GM23338 (cell line): ENCODE measurements at regions not wholly inside any gene's neighbourhood (a gene's known extent, or its start where the extent isn't known, plus 50 kb on each side); places are given as distances from the start of the nearest gene placed in this dataset.
A peak's percentile ranks its signal among the peaks of the same experiment; 100 is the strongest.

Source experiments
- ATAC-seq: fragments of 200-7000 bp; cut with Tn5 transposase; 3 replicates; pipeline ENCODE4 v1.9.1; 2020
- DNase-seq: peaks from one replicate; pipeline ENCODE4 v3.0.0-alpha.2; 2015; ENCODE audit warnings: low spot score
- H2AFZ ChIP-seq: fragments of 200-600 bp; sonication (generic); 2 replicates; pipeline ENCODE4 v1.8.0; 2016; ENCODE audit warnings: antibody characterized with exemption, mild to moderate bottlenecking, moderate library complexity
- H3F3A ChIP-seq: fragments of 200-600 bp; sonication (generic); replicated peaks from 2 replicates; pipeline ENCODE4 v1.8.0; 2017; ENCODE audit warnings: antibody characterized with exemption, mixed run types, low read depth
- H3K27ac ChIP-seq: fragments of 200-600 bp; sonication (generic); 2 replicates; pipeline ENCODE4 v1.6.1; 2016; ENCODE audit warnings: low read depth
- H3K27me3 ChIP-seq: fragments of 200-600 bp; sonication (generic); 2 replicates; pipeline ENCODE4 v1.8.0; 2016; ENCODE audit warnings: mild to moderate bottlenecking, mixed run types, moderate library complexity; ENCODE audit not compliant: insufficient read depth
- H3K36me3 ChIP-seq: fragments of 200-600 bp; sonication (generic); 2 replicates; pipeline ENCODE4 v1.8.0; 2016; ENCODE audit warnings: mild to moderate bottlenecking; ENCODE audit not compliant: insufficient read depth
- H3K4me1 ChIP-seq: fragments of 200-600 bp; sonication (generic); 2 replicates; pipeline ENCODE4 v1.8.0; 2016; ENCODE audit warnings: mild to moderate bottlenecking, moderate library complexity; ENCODE audit not compliant: insufficient read depth
- H3K4me2 ChIP-seq: fragments of 200-600 bp; sonication (generic); 2 replicates; pipeline ENCODE4 v1.7.1; 2017; ENCODE audit warnings: mixed run types
- H3K4me3 ChIP-seq: fragments of 200-600 bp; sonication (generic); 2 replicates; pipeline ENCODE4 v1.6.1; 2016; ENCODE audit warnings: mixed run types
- H3K79me2 ChIP-seq: fragments of 200-600 bp; sonication (generic); replicated peaks from 2 replicates; pipeline ENCODE4 v1.8.0; 2017; ENCODE audit warnings: mild to moderate bottlenecking; ENCODE audit not compliant: insufficient read depth
- H3K9me2 ChIP-seq: fragments of 200-600 bp; sonication (generic); 2 replicates; pipeline ENCODE4 v1.8.0; 2017; ENCODE audit not compliant: insufficient read depth
- H4K20me1 ChIP-seq: fragments of 200-600 bp; sonication (generic); replicated peaks from 2 replicates; pipeline ENCODE4 v1.8.0; 2017; ENCODE audit warnings: mild to moderate bottlenecking; ENCODE audit not compliant: insufficient read depth
- H3K27ac Mint-ChIP-seq: 2 replicates; pipeline ENCODE4 v1.8.0; 2020; ENCODE audit warnings: inconsistent platforms, mild to moderate bottlenecking, moderate library complexity, mixed read lengths
- H3K27me3 Mint-ChIP-seq: 3 replicates; pipeline ENCODE4 v1.8.0; 2022; ENCODE audit warnings: low read depth, mild to moderate bottlenecking, moderate library complexity, mixed read lengths, inconsistent platforms; ENCODE audit not compliant: insufficient read depth, poor library complexity
- H3K36me3 Mint-ChIP-seq: 3 replicates; pipeline ENCODE4 v1.8.0; 2021; ENCODE audit warnings: low read depth, mild to moderate bottlenecking, inconsistent platforms, moderate library complexity, mixed read lengths
- H3K4me1 Mint-ChIP-seq: 3 replicates; pipeline ENCODE4 v1.8.0; 2020; ENCODE audit warnings: mild to moderate bottlenecking, inconsistent platforms, mixed read lengths
- H3K4me3 Mint-ChIP-seq: 3 replicates; pipeline ENCODE4 v1.8.0; 2021; ENCODE audit warnings: moderate library complexity, mild to moderate bottlenecking, inconsistent platforms, mixed read lengths
- H3K9me3 Mint-ChIP-seq: 3 replicates; pipeline ENCODE4 v1.8.0; 2020; ENCODE audit warnings: moderate library complexity, mild to moderate bottlenecking, inconsistent platforms, mixed read lengths
- CREB1 ChIP-seq: fragments of 250-450 bp; sonication (Bioruptor Pico); IDR thresholded peaks from 2 replicates; pipeline ENCODE4 v1.5.0; 2020; ENCODE audit warnings: low read depth, mild to moderate bottlenecking, moderate library complexity
- EZH2 ChIP-seq: fragments of 200-600 bp; sonication (generic); IDR thresholded peaks from one replicate; pipeline ENCODE4 v1.8.0; 2017; ENCODE audit warnings: antibody characterized with exemption, mild to moderate bottlenecking, low read depth; ENCODE audit not compliant: unreplicated experiment
- EZH2phosphoT487 ChIP-seq: fragments of 200-600 bp; sonication (generic); IDR thresholded peaks from one replicate; pipeline ENCODE4 v1.8.1; 2018; ENCODE audit warnings: antibody characterized with exemption; ENCODE audit not compliant: unreplicated experiment
- JUNB ChIP-seq: IDR thresholded peaks from one replicate; pipeline ENCODE4 v1.6.1; 2016; ENCODE audit warnings: antibody characterized with exemption; ENCODE audit not compliant: unreplicated experiment
- NANOG ChIP-seq: IDR thresholded peaks from 2 replicates; pipeline ENCODE4 v1.6.1; 2016; ENCODE audit warnings: antibody characterized with exemption, borderline replicate concordance
- STAT1 ChIP-seq: IDR thresholded peaks from one replicate; pipeline ENCODE4 v1.6.1; 2016; ENCODE audit warnings: antibody characterized with exemption; ENCODE audit not compliant: unreplicated experiment
- ZNF114 ChIP-seq: fragments of 250-450 bp; sonication (Bioruptor Pico); IDR thresholded peaks from 2 replicates; pipeline ENCODE4 v1.5.0; 2020; ENCODE audit warnings: mild to moderate bottlenecking, moderate library complexity
- ZNF331 ChIP-seq: fragments of 250-450 bp; sonication (Bioruptor Pico); IDR thresholded peaks from 2 replicates; pipeline ENCODE4 v1.5.0; 2020; ENCODE audit warnings: low read depth, mild to moderate bottlenecking, moderate library complexity
- TF ChIP-seq, protein P1 (sequence below), 2 experiments: fragments of 200-600 bp in 1 of 2; sonication (generic) in 1 of 2; conservative IDR thresholded peaks; 2 replicates each; pipeline versions ENCODE4 v1.5.1 to v1.6.1; 2016 to 2017; ENCODE audit warnings: antibody characterized with exemption in 2 of 2, low read depth in 2 of 2, mild to moderate bottlenecking in 2 of 2, moderate library complexity in 1 of 2
- TF ChIP-seq, protein P2 (sequence below): IDR thresholded peaks from one replicate; pipeline ENCODE4 v1.6.1; 2018; ENCODE audit warnings: antibody characterized with exemption; ENCODE audit not compliant: unreplicated experiment
- TF ChIP-seq, protein P3 (sequence below): IDR thresholded peaks from 2 replicates; pipeline ENCODE4 v1.6.1; 2016; ENCODE audit warnings: antibody characterized with exemption

DNA sequence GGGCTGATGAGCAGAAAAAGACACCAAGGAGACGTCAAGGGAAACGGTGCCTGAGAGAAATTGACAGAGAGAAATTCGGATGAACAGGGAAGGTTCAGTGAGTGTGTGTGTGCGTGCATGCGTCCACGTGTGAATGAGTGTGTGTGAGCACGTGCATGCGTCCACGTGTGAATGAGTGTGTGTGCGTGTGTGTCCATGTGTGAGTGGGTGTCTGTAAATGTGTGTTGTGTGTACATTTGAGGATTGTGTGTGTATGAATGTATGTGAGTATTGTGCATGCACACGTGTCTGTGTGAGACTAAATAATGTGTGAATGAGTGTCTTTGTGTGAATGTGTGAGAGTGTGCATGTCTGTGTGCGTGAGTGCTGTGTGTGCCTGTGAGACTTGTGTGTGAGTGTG, 137.4 kb upstream of the MED13L start:
- Mint-ChIP-seq H3K4me3 (no peak overlapping the region), H3K27ac (no peak overlapping the region), H3K4me1 (no peaks in the 10 kb centered on the region; the same call in 2 of the 3 replicates), H3K36me3 (no peaks in the 10 kb centered on the region), H3K9me3 (no peaks in the 10 kb centered on the region; the same call in 2 of the 3 replicates), H3K27me3 (peaks cover 1% of the 10 kb centered on the region)
- H4K20me1 ChIP-seq: no peaks in the 10 kb centered on the region
- peaks cover 4% of the 10 kb centered on the region; the same call in 1 of the 2 replicates for H3K4me1 ChIP-seq
- DNase-seq (no peak), ATAC-seq (no peak)
- no peaks in the 10 kb centered on the region for H3K79me2 ChIP-seq
- H3K4me2 ChIP-seq: no peak overlapping the region
- no peaks in the 10 kb centered on the region for H3K36me3 ChIP-seq
- no peaks in the 10 kb centered on the region for H3F3A ChIP-seq
- H3K27ac ChIP-seq: no peak overlapping the region; the same call in 1 of the 2 replicates
- no peaks in the 10 kb centered on the region for H3K27me3 ChIP-seq
- no peak overlapping the region for H2AFZ ChIP-seq
- no peaks in the 10 kb centered on the region for H3K9me2 ChIP-seq
- no peak overlapping the region for H3K4me3 ChIP-seq
- TF ChIP-seq, protein P1, sequence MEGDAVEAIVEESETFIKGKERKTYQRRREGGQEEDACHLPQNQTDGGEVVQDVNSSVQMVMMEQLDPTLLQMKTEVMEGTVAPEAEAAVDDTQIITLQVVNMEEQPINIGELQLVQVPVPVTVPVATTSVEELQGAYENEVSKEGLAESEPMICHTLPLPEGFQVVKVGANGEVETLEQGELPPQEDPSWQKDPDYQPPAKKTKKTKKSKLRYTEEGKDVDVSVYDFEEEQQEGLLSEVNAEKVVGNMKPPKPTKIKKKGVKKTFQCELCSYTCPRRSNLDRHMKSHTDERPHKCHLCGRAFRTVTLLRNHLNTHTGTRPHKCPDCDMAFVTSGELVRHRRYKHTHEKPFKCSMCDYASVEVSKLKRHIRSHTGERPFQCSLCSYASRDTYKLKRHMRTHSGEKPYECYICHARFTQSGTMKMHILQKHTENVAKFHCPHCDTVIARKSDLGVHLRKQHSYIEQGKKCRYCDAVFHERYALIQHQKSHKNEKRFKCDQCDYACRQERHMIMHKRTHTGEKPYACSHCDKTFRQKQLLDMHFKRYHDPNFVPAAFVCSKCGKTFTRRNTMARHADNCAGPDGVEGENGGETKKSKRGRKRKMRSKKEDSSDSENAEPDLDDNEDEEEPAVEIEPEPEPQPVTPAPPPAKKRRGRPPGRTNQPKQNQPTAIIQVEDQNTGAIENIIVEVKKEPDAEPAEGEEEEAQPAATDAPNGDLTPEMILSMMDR (conservative IDR thresholded peaks at IDR 0.05; ENCODE audit: low read depth in 2 of 2): no peak
- TF ChIP-seq ZNF114: no peak

DNA sequence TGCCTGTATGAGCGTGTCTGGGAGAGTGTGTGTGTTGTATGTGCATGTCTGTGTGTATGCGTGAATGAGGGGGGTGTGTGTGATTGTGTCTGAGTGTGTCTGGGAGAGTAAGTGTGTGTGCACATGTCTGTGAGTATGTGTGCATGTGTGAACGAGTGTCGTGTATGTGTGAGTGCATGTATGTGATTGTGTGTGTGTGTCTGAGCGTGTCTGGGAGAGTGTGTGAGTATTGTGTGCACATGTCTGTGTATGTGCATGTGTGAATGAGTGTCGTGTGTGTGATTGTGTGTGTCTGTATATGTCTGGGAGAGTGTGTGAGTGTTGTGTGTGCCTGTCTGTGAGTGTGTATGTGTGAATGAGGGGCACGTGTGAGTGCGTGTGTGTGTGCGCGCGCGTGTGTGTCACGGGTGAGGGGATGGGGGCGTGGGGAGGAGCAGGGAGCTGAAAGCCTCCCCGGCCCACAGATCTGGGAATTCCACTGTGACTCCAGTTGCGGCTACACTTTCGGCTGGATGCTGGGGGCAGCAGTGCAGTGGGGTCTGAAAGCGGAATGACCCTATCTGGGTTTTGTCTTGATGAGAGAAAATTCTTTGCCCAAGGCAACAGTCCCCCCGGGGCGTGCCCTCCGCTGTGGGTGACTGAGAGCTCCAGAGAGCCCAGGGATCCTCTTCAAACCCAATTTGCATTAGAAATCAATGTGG, 138.1 kb upstream of the MED13L start:
- peak; percentile 66 for ATAC-seq

DNA sequence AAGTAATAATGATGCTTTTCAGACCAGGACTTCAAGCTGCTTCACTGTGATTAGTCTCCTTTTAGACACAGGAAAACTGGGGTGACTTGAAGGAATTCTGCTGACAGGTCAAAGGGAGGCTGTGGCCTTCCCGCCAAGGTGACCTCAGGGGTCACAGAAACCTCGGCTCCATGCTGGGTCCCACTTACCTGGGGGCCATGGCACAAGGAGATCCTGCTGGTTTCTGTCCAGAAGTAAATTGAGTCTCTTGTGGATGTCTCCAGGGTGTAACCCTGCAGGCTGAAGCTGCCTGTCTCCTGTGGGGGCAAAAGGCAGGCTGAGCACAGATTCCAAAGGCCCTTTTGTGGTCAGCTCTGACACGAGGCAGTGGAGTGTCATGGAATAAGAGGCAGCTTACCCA, 138.7 kb upstream of the MED13L start:
- no peak overlapping the region for H3K4me3 Mint-ChIP-seq
- H3K27me3 ChIP-seq: no peaks in the 10 kb centered on the region
- H3K9me3 Mint-ChIP-seq: no peaks in the 10 kb centered on the region; the same call in 2 of the 3 replicates
- no peak overlapping the region for H3K27ac Mint-ChIP-seq
- H4K20me1 ChIP-seq: no peaks in the 10 kb centered on the region
- no peak overlapping the region for H3K27ac ChIP-seq
- DNase-seq (no peak), ATAC-seq (peak; percentile 78)
- no peak overlapping the region for H2AFZ ChIP-seq
- H3K36me3 ChIP-seq: no peaks in the 10 kb centered on the region
- H3K36me3 Mint-ChIP-seq: no peaks in the 10 kb centered on the region
- no peak overlapping the region for H3K4me3 ChIP-seq
- no peaks in the 10 kb centered on the region for H3F3A ChIP-seq
- no peak overlapping the region for H3K4me2 ChIP-seq
- H3K79me2 ChIP-seq: no peaks in the 10 kb centered on the region
- no peaks in the 10 kb centered on the region; the same call in 2 of the 3 replicates for H3K4me1 Mint-ChIP-seq
- H3K4me1 ChIP-seq: peaks cover 4% of the 10 kb centered on the region; the same call in 1 of the 2 replicates
- H3K27me3 Mint-ChIP-seq: peaks cover 1% of the 10 kb centered on the region
- H3K9me2 ChIP-seq: no peaks in the 10 kb centered on the region
- TF ChIP-seq, protein P2, sequence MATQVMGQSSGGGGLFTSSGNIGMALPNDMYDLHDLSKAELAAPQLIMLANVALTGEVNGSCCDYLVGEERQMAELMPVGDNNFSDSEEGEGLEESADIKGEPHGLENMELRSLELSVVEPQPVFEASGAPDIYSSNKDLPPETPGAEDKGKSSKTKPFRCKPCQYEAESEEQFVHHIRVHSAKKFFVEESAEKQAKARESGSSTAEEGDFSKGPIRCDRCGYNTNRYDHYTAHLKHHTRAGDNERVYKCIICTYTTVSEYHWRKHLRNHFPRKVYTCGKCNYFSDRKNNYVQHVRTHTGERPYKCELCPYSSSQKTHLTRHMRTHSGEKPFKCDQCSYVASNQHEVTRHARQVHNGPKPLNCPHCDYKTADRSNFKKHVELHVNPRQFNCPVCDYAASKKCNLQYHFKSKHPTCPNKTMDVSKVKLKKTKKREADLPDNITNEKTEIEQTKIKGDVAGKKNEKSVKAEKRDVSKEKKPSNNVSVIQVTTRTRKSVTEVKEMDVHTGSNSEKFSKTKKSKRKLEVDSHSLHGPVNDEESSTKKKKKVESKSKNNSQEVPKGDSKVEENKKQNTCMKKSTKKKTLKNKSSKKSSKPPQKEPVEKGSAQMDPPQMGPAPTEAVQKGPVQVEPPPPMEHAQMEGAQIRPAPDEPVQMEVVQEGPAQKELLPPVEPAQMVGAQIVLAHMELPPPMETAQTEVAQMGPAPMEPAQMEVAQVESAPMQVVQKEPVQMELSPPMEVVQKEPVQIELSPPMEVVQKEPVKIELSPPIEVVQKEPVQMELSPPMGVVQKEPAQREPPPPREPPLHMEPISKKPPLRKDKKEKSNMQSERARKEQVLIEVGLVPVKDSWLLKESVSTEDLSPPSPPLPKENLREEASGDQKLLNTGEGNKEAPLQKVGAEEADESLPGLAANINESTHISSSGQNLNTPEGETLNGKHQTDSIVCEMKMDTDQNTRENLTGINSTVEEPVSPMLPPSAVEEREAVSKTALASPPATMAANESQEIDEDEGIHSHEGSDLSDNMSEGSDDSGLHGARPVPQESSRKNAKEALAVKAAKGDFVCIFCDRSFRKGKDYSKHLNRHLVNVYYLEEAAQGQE: no peak
- TF ChIP-seq ZNF114 (no peak), ZNF331 (no peak), CREB1 (CRISPR knock-in tag) (no peak), EZH2phosphoT487 (no peak), EZH2 (no peak), JUNB (no peak), NANOG (no peak)
- TF ChIP-seq, protein P3, sequence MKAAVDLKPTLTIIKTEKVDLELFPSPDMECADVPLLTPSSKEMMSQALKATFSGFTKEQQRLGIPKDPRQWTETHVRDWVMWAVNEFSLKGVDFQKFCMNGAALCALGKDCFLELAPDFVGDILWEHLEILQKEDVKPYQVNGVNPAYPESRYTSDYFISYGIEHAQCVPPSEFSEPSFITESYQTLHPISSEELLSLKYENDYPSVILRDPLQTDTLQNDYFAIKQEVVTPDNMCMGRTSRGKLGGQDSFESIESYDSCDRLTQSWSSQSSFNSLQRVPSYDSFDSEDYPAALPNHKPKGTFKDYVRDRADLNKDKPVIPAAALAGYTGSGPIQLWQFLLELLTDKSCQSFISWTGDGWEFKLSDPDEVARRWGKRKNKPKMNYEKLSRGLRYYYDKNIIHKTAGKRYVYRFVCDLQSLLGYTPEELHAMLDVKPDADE: no peak

More for the DNA sequence above, 138.1 kb upstream of the MED13L start:
- no peaks in the 10 kb centered on the region for H3K27me3 ChIP-seq
- no peak overlapping the region for H3K4me2 ChIP-seq
- H3K4me1 ChIP-seq: peaks cover 4% of the 10 kb centered on the region; the same call in 1 of the 2 replicates
- H3K9me2 ChIP-seq: no peaks in the 10 kb centered on the region
- Mint-ChIP-seq H3K4me3 (no peak overlapping the region), H3K36me3 (no peaks in the 10 kb centered on the region), H3K27me3 (peaks cover 1% of the 10 kb centered on the region), H3K9me3 (no peaks in the 10 kb centered on the region; the same call in 2 of the 3 replicates), H3K4me1 (no peaks in the 10 kb centered on the region; the same call in 2 of the 3 replicates), H3K27ac (no peak overlapping the region)
- H4K20me1 ChIP-seq: no peaks in the 10 kb centered on the region
- DNase-seq: no peak
- no peaks in the 10 kb centered on the region for H3K79me2 ChIP-seq
- H2AFZ ChIP-seq: no peak overlapping the region
- TF ChIP-seq EZH2phosphoT487 (no peak), STAT1 (no peak)
- no peaks in the 10 kb centered on the region for H3K36me3 ChIP-seq
- H3K4me3 ChIP-seq: no peak overlapping the region
- no peaks in the 10 kb centered on the region for H3F3A ChIP-seq
- no peak overlapping the region for H3K27ac ChIP-seq
